ENCODE measurements at regions not wholly inside any gene's neighbourhood (a gene's known extent, or its start where the extent isn't known, plus 50 kb on each side); places are given as distances from the start of the nearest gene placed in this dataset.

DNA sequence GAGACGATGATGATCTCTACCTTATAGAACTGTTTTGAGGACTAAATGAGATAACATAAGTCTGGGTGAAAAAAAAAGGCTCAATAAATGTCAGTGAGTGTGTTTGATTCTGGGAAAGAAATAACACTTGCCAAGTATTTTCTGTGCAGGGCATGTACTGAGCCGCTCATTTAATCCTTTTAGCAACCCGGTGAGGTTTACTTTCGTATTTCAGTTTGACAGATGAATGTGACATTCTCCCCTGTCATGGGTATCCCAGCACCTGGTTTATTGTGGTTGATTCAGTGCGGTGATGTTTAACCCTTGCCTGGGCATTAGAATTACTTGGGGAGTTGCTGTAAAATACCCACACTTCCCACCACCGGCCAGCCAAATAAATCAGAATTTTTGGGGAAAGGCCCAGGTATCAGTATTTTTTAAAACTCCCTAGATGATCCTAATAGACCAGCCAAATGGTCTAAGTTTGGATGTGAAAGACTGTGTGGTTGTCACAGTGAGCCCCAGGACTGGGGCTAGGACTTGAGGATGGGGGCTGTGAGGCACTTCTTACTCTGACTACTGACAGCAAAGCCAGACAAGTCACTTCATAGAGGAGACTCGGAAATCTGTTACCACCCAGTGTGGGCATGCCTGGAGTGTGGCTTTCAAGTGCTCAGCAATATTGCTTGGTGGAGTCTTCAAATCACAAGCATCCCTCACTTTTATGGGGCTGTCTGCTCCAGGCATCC is 100.2 kb upstream of the KCNG1 start:
- POLR2A ChIA-PET = no interaction called here
- Histone ChIP-seq H3K27ac (ENCODE audit: low read depth in 2 of 2, low read length in 1 of 2) (no peak overlapping the region; a peak in 1 of 4 replicates), H3K4me2 (no peak overlapping the region), H3K4me1 (ENCODE audit: control insufficient read depth in 1 of 2, insufficient read depth in 2 of 2, low read depth in 1 of 2, low read length in 1 of 2) (peaks cover 15 to 49% of the 10 kb centered on the region in 2 experiments; a peak in 3 of 4 replicates), H3K36me3 (replicated peaks in 1 of 2; ENCODE audit: control insufficient read depth in 1 of 2, insufficient read depth in 2 of 2, low read length in 1 of 2) (no peaks in the 10 kb centered on the region), H3K79me2 (ENCODE audit: insufficient read depth) (no peaks in the 10 kb centered on the region), H3K27me3 (ENCODE audit: insufficient read depth) (no peaks in the 10 kb centered on the region), H2AFZ (ENCODE audit: low read depth) (no peak overlapping the region), H3K4me3 (ENCODE audit: low read depth in 2 of 2, low read length in 1 of 2) (no peak overlapping the region), H3K9ac (no peak overlapping the region), H3K9me3 (no peaks in the 10 kb centered on the region), H3K9me2 (no peaks in the 10 kb centered on the region), H4K20me1 (ENCODE audit: insufficient read depth) (no peaks in the 10 kb centered on the region), H3F3A (replicated peaks; ENCODE audit: insufficient read depth) (no peaks in the 10 kb centered on the region)
- TF ChIP-seq EZH2phosphoT487 (IDR thresholded peaks at IDR 0.05; ENCODE audit: borderline replicate concordance, low read depth) (no peak), POLR2AphosphoS5 (IDR thresholded peaks at IDR 0.05; ENCODE audit: low read depth, low read length) (no peak), RAD21 (IDR thresholded peaks at IDR 0.05; ENCODE audit: low read length) (no peak), GATA2 (CRISPR knock-in tag; IDR thresholded peaks at IDR 0.05) (no peak), NFIC (IDR thresholded peaks at IDR 0.05; ENCODE audit: borderline replicate concordance) (no peak), MEF2A (IDR thresholded peaks at IDR 0.05; ENCODE audit: borderline replicate concordance, low read depth) (no peak), ELF1 (IDR thresholded peaks at IDR 0.05) (no peak), TCF12 (IDR thresholded peaks at IDR 0.05) (no peak), FOXM1 (IDR thresholded peaks at IDR 0.05; ENCODE audit: low read depth) (no peak), JUND (IDR thresholded peaks at IDR 0.05) (no peak), YY1 (IDR thresholded peaks at IDR 0.05; ENCODE audit: low read depth) (no peak), TEAD4 (IDR thresholded peaks at IDR 0.05; ENCODE audit: borderline replicate concordance, insufficient read depth) (no peak), CHD2 (IDR thresholded peaks at IDR 0.05; ENCODE audit: low read length, partially characterized antibody) (no peak)
- TF ChIP-seq, protein P1, sequence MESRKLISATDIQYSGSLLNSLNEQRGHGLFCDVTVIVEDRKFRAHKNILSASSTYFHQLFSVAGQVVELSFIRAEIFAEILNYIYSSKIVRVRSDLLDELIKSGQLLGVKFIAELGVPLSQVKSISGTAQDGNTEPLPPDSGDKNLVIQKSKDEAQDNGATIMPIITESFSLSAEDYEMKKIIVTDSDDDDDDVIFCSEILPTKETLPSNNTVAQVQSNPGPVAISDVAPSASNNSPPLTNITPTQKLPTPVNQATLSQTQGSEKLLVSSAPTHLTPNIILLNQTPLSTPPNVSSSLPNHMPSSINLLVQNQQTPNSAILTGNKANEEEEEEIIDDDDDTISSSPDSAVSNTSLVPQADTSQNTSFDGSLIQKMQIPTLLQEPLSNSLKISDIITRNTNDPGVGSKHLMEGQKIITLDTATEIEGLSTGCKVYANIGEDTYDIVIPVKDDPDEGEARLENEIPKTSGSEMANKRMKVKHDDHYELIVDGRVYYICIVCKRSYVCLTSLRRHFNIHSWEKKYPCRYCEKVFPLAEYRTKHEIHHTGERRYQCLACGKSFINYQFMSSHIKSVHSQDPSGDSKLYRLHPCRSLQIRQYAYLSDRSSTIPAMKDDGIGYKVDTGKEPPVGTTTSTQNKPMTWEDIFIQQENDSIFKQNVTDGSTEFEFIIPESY (IDR thresholded peaks at IDR 0.05; ENCODE audit: borderline replicate concordance, low read depth) = no peak
- TF ChIP-seq, protein P2, sequence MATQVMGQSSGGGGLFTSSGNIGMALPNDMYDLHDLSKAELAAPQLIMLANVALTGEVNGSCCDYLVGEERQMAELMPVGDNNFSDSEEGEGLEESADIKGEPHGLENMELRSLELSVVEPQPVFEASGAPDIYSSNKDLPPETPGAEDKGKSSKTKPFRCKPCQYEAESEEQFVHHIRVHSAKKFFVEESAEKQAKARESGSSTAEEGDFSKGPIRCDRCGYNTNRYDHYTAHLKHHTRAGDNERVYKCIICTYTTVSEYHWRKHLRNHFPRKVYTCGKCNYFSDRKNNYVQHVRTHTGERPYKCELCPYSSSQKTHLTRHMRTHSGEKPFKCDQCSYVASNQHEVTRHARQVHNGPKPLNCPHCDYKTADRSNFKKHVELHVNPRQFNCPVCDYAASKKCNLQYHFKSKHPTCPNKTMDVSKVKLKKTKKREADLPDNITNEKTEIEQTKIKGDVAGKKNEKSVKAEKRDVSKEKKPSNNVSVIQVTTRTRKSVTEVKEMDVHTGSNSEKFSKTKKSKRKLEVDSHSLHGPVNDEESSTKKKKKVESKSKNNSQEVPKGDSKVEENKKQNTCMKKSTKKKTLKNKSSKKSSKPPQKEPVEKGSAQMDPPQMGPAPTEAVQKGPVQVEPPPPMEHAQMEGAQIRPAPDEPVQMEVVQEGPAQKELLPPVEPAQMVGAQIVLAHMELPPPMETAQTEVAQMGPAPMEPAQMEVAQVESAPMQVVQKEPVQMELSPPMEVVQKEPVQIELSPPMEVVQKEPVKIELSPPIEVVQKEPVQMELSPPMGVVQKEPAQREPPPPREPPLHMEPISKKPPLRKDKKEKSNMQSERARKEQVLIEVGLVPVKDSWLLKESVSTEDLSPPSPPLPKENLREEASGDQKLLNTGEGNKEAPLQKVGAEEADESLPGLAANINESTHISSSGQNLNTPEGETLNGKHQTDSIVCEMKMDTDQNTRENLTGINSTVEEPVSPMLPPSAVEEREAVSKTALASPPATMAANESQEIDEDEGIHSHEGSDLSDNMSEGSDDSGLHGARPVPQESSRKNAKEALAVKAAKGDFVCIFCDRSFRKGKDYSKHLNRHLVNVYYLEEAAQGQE (IDR thresholded peaks at IDR 0.05; ENCODE audit: low read depth, low read length) = no peak
- no peak for DNase-seq
- CTCF ChIA-PET = interaction anchor here (1.8 kb wide), 1 partner anchor 65 kb away, joined by 4 read pairs; no protein-coding TSS in a partner anchor
- WGBS (ENCODE audit: low lambda C conversion rate) = 64% methylated on average over 7 of the region's 7 CpGs

All from SK-N-SH (cell line).